ENCODE measurements at regions not wholly inside any gene's neighbourhood (a gene's known extent, or its start where the extent isn't known, plus 50 kb on each side); places are given as distances from the start of the nearest gene placed in this dataset.
A peak's percentile ranks its signal among the peaks of the same experiment; 100 is the strongest.

DNA sequence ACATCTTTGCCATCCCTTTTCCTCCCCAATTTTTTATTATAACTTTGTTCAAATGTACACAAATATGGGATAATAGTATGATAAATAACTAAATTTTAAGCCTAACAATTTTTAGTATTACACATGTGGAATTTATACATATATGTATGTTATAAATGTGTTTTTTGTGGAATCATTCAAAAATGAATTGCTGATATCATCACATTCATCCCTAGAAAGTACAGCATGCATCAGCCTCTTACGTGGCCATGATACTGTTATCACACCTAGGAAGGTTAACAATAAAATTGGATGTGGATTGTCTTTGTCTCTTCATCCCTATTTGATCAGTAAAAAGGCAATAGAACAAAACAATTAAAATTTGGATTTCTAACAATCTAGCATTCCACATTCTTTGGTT, 73.7 kb upstream of the DAP start:
- Histone ChIP-seq H3K14ac (ENCODE audit: low read length) (no peak overlapping the region), H2AFZ (ENCODE audit: insufficient read depth, low read length, poor library complexity) (no peak overlapping the region), H3K79me2 (ENCODE audit: control insufficient read depth, insufficient read depth, low read length, poor library complexity) (no peaks in the 10 kb centered on the region), H3K9me3 (ENCODE audit: insufficient read depth, low read depth, low read length) (peaks cover 2% of the 10 kb centered on the region), H3K18ac (ENCODE audit: low read length) (no peak overlapping the region), H3K79me1 (ENCODE audit: low read length) (no peaks in the 10 kb centered on the region), H3K36me3 (ENCODE audit: control insufficient read depth in 1 of 2, insufficient read depth in 2 of 2, low read length in 2 of 2) (no peaks in the 10 kb centered on the region), H3K23ac (ENCODE audit: low read length) (no peak overlapping the region), H3K4me1 (ENCODE audit: control insufficient read depth in 1 of 2, insufficient read depth in 2 of 2, low read length in 2 of 2) (no peaks in the 10 kb centered on the region), H4K91ac (ENCODE audit: low read depth, low read length) (no peak overlapping the region), H3K9ac (ENCODE audit: low read length) (no peak overlapping the region), H3K4me2 (ENCODE audit: low read length) (no peak overlapping the region), H2AK5ac (ENCODE audit: low read length) (no peak overlapping the region), H2BK120ac (ENCODE audit: insufficient read depth, low read length, poor library complexity) (no peak overlapping the region), H2BK5ac (ENCODE audit: low read depth, low read length, poor library complexity) (no peak overlapping the region), H3K4me3 (ENCODE audit: low read depth, low read length) (no peak overlapping the region), H2BK12ac (ENCODE audit: low read length) (no peak overlapping the region), H3K27me3 (ENCODE audit: insufficient read depth, low read length) (no peaks in the 10 kb centered on the region), H3K4ac (ENCODE audit: low read depth, low read length) (no peak overlapping the region), H3K27ac (ENCODE audit: low read depth, low read length) (no peak overlapping the region), H4K8ac (ENCODE audit: low read depth, low read length) (no peak overlapping the region), H4K12ac (ENCODE audit: low read depth, low read length) (no peak overlapping the region)
- DNase-seq, result no peak
- WGBS (ENCODE audit: extremely low coverage, insufficient coverage, insufficient read length), result no CpG with 5 or more reads among the region's 1 CpG

DNA sequence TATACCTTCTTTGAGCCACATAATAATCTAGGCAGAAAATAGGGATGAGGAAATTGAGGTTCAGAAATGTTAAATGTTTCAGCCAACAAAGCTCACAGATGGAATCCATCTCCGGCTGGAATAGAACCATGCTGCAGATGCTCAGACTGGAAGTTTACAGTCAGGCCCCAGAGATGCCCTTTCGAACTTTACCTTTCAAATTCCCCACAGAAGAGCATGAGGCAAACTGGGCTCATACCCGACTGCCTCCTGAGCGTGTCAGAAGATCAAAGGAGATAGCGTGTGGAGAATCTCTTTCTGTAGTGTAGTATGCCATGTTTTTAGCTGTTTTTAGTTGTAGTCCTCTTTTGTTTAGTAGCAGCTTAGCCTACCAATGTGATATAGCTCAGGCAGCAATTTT, 72.0 kb upstream of the DAP start:
- Histone ChIP-seq H3K79me1 (ENCODE audit: low read length) (no peaks in the 10 kb centered on the region), H3K36me3 (ENCODE audit: control insufficient read depth in 1 of 2, insufficient read depth in 2 of 2, low read length in 2 of 2) (no peaks in the 10 kb centered on the region), H3K4ac (ENCODE audit: low read depth, low read length) (no peak overlapping the region), H3K9me3 (ENCODE audit: insufficient read depth, low read depth, low read length) (no peaks in the 10 kb centered on the region), H2BK5ac (ENCODE audit: low read depth, low read length, poor library complexity) (no peak overlapping the region), H3K27ac (ENCODE audit: low read depth, low read length) (no peak overlapping the region), H3K4me3 (ENCODE audit: low read depth, low read length) (no peak overlapping the region), H3K14ac (ENCODE audit: low read length) (no peak overlapping the region), H3K9ac (ENCODE audit: low read length) (no peak overlapping the region), H2AK5ac (ENCODE audit: low read length) (no peak overlapping the region), H4K8ac (ENCODE audit: low read depth, low read length) (no peak overlapping the region), H3K4me1 (ENCODE audit: control insufficient read depth in 1 of 2, insufficient read depth in 2 of 2, low read length in 2 of 2) (no peaks in the 10 kb centered on the region), H2BK120ac (ENCODE audit: insufficient read depth, low read length, poor library complexity) (no peak overlapping the region), H4K91ac (ENCODE audit: low read depth, low read length) (no peak overlapping the region), H3K79me2 (ENCODE audit: control insufficient read depth, insufficient read depth, low read length, poor library complexity) (no peaks in the 10 kb centered on the region), H3K4me2 (ENCODE audit: low read length) (no peak overlapping the region), H3K18ac (ENCODE audit: low read length) (no peak overlapping the region), H4K12ac (ENCODE audit: low read depth, low read length) (no peak overlapping the region), H2AFZ (ENCODE audit: insufficient read depth, low read length, poor library complexity) (no peak overlapping the region), H3K27me3 (ENCODE audit: insufficient read depth, low read length) (no peaks in the 10 kb centered on the region), H2BK12ac (ENCODE audit: low read length) (no peak overlapping the region), H3K23ac (ENCODE audit: low read length) (no peak overlapping the region)
- peak; percentile 85 to 88 for DNase-seq
- no CpG with 5 or more reads among the region's 5 CpGs for WGBS (ENCODE audit: extremely low coverage, insufficient coverage, insufficient read length)

DNA sequence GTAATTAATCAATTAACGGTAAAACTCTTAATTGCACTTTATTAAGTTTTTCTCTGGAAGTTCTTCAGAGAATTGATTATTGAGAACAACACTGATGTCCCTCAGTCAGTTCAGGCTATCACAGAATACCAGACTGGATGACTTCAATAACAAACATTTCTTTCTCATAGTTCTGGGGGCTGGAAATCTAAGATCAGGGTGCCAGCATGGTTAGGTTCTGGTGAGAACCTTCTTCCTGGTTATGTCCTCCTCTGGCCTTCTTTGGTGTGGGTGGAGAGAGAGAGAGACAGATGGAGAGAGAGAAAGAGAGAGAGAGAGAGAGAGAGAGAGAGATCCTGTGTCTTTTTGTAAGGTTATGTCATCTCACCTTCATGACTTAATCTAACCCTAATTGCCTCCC, 71.4 kb upstream of the DAP start:
- H3K9me3 ChIP-seq (ENCODE audit: insufficient read depth, low read depth, low read length), result no peaks in the 10 kb centered on the region
- H3K79me2 ChIP-seq (ENCODE audit: control insufficient read depth, insufficient read depth, low read length, poor library complexity), result no peaks in the 10 kb centered on the region
- H3K4me3 ChIP-seq (ENCODE audit: low read depth, low read length), result no peak overlapping the region
- peak; percentile 83 to 91 for DNase-seq
- H2AK5ac ChIP-seq (ENCODE audit: low read length), result no peak overlapping the region
- no CpG with 5 or more reads among the region's 1 CpG for WGBS (ENCODE audit: extremely low coverage, insufficient coverage, insufficient read length)
- H2BK120ac ChIP-seq (ENCODE audit: insufficient read depth, low read length, poor library complexity), result no peak overlapping the region
- no peaks in the 10 kb centered on the region for H3K79me1 ChIP-seq (ENCODE audit: low read length)
- H3K36me3 ChIP-seq (ENCODE audit: control insufficient read depth in 1 of 2, insufficient read depth in 2 of 2, low read length in 2 of 2), result no peaks in the 10 kb centered on the region
- H2BK5ac ChIP-seq (ENCODE audit: low read depth, low read length, poor library complexity), result no peak overlapping the region
- no peak overlapping the region for H3K4ac ChIP-seq (ENCODE audit: low read depth, low read length)
- H3K9ac ChIP-seq (ENCODE audit: low read length), result no peak overlapping the region
- no peak overlapping the region for H4K91ac ChIP-seq (ENCODE audit: low read depth, low read length)
- H4K8ac ChIP-seq (ENCODE audit: low read depth, low read length), result no peak overlapping the region
- H3K27ac ChIP-seq (ENCODE audit: low read depth, low read length), result no peak overlapping the region
- H3K27me3 ChIP-seq (ENCODE audit: insufficient read depth, low read length), result no peaks in the 10 kb centered on the region
- H3K23ac ChIP-seq (ENCODE audit: low read length), result no peak overlapping the region
- no peak overlapping the region for H2BK12ac ChIP-seq (ENCODE audit: low read length)
- H3K4me2 ChIP-seq (ENCODE audit: low read length), result no peak overlapping the region
- H4K12ac ChIP-seq (ENCODE audit: low read depth, low read length), result no peak overlapping the region
- no peak overlapping the region for H3K14ac ChIP-seq (ENCODE audit: low read length)
- no peaks in the 10 kb centered on the region for H3K4me1 ChIP-seq (ENCODE audit: control insufficient read depth in 1 of 2, insufficient read depth in 2 of 2, low read length in 2 of 2)
- no peak overlapping the region for H3K18ac ChIP-seq (ENCODE audit: low read length)
- no peak overlapping the region for H2AFZ ChIP-seq (ENCODE audit: insufficient read depth, low read length, poor library complexity)

GRCh38 chr5:10831419-10831818, 70.4 kb upstream of the DAP start:
- Histone ChIP-seq H4K8ac (ENCODE audit: low read depth, low read length) (no peak overlapping the region), H2AFZ (ENCODE audit: insufficient read depth, low read length, poor library complexity) (no peak overlapping the region), H3K4ac (ENCODE audit: low read depth, low read length) (no peak overlapping the region), H2BK5ac (ENCODE audit: low read depth, low read length, poor library complexity) (no peak overlapping the region), H2BK12ac (ENCODE audit: low read length) (no peak overlapping the region), H2AK5ac (ENCODE audit: low read length) (no peak overlapping the region), H3K4me3 (ENCODE audit: low read depth, low read length) (no peak overlapping the region), H4K12ac (ENCODE audit: low read depth, low read length) (no peak overlapping the region), H3K14ac (ENCODE audit: low read length) (no peak overlapping the region), H3K27me3 (ENCODE audit: insufficient read depth, low read length) (no peaks in the 10 kb centered on the region), H3K79me1 (ENCODE audit: low read length) (no peaks in the 10 kb centered on the region), H3K36me3 (ENCODE audit: control insufficient read depth in 1 of 2, insufficient read depth in 2 of 2, low read length in 2 of 2) (no peaks in the 10 kb centered on the region), H3K9ac (ENCODE audit: low read length) (no peak overlapping the region), H3K27ac (ENCODE audit: low read depth, low read length) (no peak overlapping the region), H3K9me3 (ENCODE audit: insufficient read depth, low read depth, low read length) (no peaks in the 10 kb centered on the region), H4K91ac (ENCODE audit: low read depth, low read length) (no peak overlapping the region), H3K18ac (ENCODE audit: low read length) (no peak overlapping the region), H3K4me2 (ENCODE audit: low read length) (no peak overlapping the region), H2BK120ac (ENCODE audit: insufficient read depth, low read length, poor library complexity) (no peak overlapping the region), H3K4me1 (ENCODE audit: control insufficient read depth in 1 of 2, insufficient read depth in 2 of 2, low read length in 2 of 2) (no peaks in the 10 kb centered on the region), H3K79me2 (ENCODE audit: control insufficient read depth, insufficient read depth, low read length, poor library complexity) (no peaks in the 10 kb centered on the region), H3K23ac (ENCODE audit: low read length) (no peak overlapping the region)
- WGBS (ENCODE audit: extremely low coverage, insufficient coverage, insufficient read length), result no CpG with 5 or more reads among the region's 7 CpGs
- peak; percentile 33 to 66 for DNase-seq
